ENCODE measurements at regions not wholly inside any gene's neighbourhood (a gene's known extent, or its start where the extent isn't known, plus 50 kb on each side); places are given as distances from the start of the nearest gene placed in this dataset.

DNA sequence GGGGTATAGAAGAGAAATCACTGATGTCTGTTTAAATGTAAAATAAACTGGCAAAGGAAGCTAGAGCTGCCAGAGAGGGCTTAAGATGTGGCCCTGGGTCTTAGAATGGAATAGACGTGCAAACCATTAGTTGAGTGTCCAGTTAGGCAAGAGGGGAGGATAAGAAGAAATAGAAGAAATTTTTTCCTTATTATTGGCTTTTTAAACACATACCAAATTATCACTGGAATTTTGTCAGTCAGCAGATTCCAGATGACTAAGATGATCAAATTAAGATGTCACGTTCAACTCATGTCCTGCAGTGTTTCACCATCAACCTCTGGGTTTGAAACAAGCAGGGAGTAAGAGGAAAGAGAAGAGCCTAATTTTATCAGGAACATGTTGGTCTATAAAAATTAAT, 71.6 kb upstream of the C1orf21 start:
- ATAC-seq (ENCODE audit: low read depth) (peak; percentile 42), DNase-seq (peak; percentile 29)
- no CpG with 5 or more reads among the region's 2 CpGs for WGBS, 2 experiments (ENCODE audit: extremely low coverage in 2 of 2, insufficient read length in 1 of 2)
- Histone ChIP-seq H3K79me1 (ENCODE audit: low read depth in 1 of 2, low read length in 2 of 2) (no peaks in the 10 kb centered on the region), H3K27ac (ENCODE audit: insufficient read depth, low read length) (no peak overlapping the region), H3K9me3 (ENCODE audit: control insufficient read depth, insufficient read depth, low read length) (no peaks in the 10 kb centered on the region), H4K8ac (ENCODE audit: low read depth in 2 of 2, low read length in 2 of 2) (no peak overlapping the region), H2BK120ac (ENCODE audit: low read depth, low read length) (no peak overlapping the region), H2AFZ (replicated peaks; ENCODE audit: low read length, poor library complexity) (no peak overlapping the region), H3K27me3 (ENCODE audit: control insufficient read depth, insufficient read depth, low read length) (no peaks in the 10 kb centered on the region), H3K23ac (ENCODE audit: low read depth, low read length) (no peak overlapping the region), H4K20me1 (ENCODE audit: insufficient read depth, low read length) (no peaks in the 10 kb centered on the region), H2AK5ac (ENCODE audit: low read depth, low read length) (no peak overlapping the region), H3K4ac (ENCODE audit: low read depth, low read length) (no peak overlapping the region), H3K14ac (replicated peaks; ENCODE audit: low read depth, low read length) (no peak overlapping the region), H3K9ac (ENCODE audit: low read depth, low read length) (no peak overlapping the region), H2BK15ac (ENCODE audit: low read depth, low read length) (no peak overlapping the region), H4K5ac (ENCODE audit: low read depth, low read length) (no peak overlapping the region), H2BK5ac (ENCODE audit: low read depth, low read length, poor library complexity, severe bottlenecking) (no peak overlapping the region), H2BK20ac (ENCODE audit: low read depth, low read length) (no peak overlapping the region), H2AK9ac (replicated peaks; ENCODE audit: low read depth, low read length, poor library complexity) (no peak overlapping the region), H4K91ac (ENCODE audit: insufficient read depth, low read depth, low read length) (no peak overlapping the region), H3K56ac (ENCODE audit: extremely low read depth, insufficient read depth, low read length) (no peak overlapping the region), H3K4me2 (ENCODE audit: low read depth, low read length) (no peak overlapping the region), H3K9me1 (ENCODE audit: insufficient read depth, low read length) (no peaks in the 10 kb centered on the region), H3K4me1 (ENCODE audit: control insufficient read depth, insufficient read depth, low read length) (no peaks in the 10 kb centered on the region; the same call in 1 of the 2 replicates), H3K36me3 (ENCODE audit: control insufficient read depth, insufficient read depth, low read length) (no peaks in the 10 kb centered on the region), H3K4me3 (ENCODE audit: insufficient read depth, low read depth, low read length) (no peak overlapping the region), H3K18ac (ENCODE audit: low read depth, low read length) (no peak overlapping the region; the same call in 1 of the 2 replicates)
- CTCF ChIA-PET: no interaction called here
- intact Hi-C loops (cut with micrococcal nuclease) (no loop called here), dilution Hi-C loops (cut with HindIII; ENCODE audit: low sequenced_read_pairs, unreplicated experiment) (no loop called here), in situ Hi-C loops (cut with MboI; ENCODE audit: low sequenced_read_pairs) (loop anchor here (5.0 kb wide), 1 partner anchor 47 kb away; no protein-coding TSS in a partner anchor)
- POLR2A ChIA-PET (ENCODE audit: unreplicated experiment): no interaction called here
- no TSS peak for BruUV-seq (replicated peaks)
- peak; percentile 66 for TF ChIP-seq MAFK (IDR thresholded peaks at IDR 0.05; ENCODE audit: low read depth, low read length)
- no peak for TF ChIP-seq MXI1 (IDR thresholded peaks at IDR 0.05; ENCODE audit: borderline replicate concordance, low read depth, low read length)
- TF ChIP-seq BHLHE40 (IDR thresholded peaks at IDR 0.05; ENCODE audit: low read depth, low read length): peak; percentile 68; the same call in 1 of the 2 replicates
